Central memory CD4-positive, alpha-beta T cell (primary cell): ENCODE measurements at regions not wholly inside any gene's neighbourhood (a gene's known extent, or its start where the extent isn't known, plus 50 kb on each side); places are given as distances from the start of the nearest gene placed in this dataset.
"Not testable (repeated sequence)": the region's sequence is repeated elsewhere in the genome, so short reads cannot be mapped to it uniquely, and the experiment has no call there.

Experiments used
- DNase-seq: peaks from one replicate; pipeline ENCODE4 v3.0.0; 2022

DNA sequence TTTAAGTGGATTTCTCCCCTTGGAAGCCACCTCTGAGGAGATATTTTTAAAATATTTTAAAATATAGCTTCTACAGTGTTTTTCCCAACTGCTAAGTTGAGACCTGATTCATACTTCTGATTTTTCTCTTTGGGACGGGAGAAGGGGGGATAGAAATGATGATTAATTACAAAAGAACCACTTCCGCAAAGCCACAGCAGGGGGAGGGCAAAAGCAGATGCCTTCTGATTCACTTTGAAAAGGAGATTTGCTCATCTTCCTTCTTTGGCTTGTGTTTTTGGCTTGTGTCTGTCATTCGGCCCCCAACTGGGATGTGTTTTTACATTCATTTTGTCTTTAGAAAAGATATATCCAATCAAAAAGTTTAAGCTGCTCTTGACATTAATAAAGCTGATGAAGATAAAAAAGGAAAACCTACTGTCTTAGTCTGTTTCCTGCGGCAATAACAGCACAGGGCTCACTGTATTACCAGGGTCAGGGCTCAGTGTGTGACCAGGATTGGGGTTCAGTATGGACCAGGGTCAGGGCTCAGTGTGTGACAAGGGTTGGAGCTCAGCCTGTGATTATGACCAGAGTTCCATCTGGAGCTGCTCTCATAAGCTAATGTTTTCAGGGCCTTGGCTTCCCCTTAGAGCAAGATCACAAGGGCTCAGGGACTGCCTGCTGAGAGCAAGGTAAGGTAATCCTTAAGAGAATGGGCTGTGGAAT is 223.2 kb downstream of the MTHFS start:
- DNase-seq, result no peak

DNA sequence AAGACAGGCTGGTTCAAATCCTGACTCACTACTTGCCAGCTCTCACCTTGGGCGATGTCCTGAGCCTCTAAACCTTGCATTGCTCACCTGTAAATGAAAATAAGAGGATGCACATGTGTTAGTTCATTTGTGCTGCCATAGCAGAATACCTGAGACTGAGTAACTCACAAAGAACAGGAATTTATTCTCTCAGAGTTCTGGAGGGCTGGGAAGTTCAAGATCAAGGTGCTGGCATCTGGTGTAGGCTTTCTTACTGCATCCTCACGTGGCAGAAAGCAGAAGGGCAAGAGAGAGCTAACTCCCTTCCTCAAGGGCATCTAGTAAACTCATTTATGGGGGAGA is 222.7 kb downstream of the MTHFS start:
- DNase-seq, result no peak

DNA sequence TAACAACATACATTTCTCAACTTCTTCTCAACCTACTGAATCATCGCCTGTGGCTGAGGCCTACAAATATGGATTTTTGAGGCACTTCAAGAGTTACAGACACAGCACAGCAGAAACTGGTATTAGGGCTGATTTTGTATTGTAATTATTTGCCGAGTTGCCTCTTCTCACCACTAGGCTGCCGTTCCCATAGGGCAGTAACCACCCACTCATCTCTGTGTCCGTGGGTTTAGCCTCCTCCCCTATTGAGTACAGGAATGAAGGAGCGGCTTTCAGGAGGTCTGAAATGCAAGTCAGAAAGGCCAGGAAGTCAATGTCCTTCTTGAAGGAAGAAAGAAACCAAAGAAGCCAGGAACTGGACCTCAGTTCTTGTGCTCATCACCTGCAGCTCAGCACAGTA is 220.8 kb downstream of the MTHFS start:
- DNase-seq, result no peak

DNA sequence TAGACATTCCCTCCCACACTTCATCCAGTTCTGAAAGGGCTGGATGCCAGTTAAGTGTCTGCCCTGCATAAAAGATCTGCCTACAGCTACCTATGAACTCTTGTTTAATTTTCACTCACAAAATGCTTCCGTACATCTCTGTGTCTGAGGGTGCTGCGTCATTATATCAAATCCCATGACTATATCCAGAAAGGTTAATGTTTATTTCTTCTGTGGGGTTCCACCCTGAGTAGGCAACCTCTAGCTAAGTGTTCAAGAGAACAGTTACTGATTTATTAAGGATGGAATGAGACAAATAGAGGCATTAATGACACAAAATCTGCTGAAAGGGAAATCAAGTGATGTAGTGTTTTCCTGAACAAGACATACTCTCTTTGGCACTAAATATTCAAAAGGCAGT is 220.2 kb downstream of the MTHFS start:
- no peak for DNase-seq

DNA sequence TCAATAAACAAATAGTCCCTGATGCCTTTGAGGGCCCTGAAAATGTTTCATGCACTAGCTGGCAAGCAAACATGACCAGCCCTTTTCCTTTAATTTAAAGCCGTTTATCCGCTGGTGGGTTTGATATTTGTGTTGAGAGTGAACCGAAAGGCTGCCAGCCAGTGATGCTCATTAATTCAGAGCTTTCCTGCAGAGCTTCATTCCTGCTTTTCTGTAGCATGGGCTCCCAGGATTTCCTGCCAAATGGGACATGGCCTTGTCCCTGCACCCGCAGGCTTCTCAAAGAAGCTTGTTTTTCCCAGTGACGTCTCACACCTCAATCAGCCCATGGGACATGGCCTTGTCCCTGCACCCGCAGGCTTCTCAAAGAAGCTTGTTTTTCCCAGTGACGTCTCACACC is 219.6 kb downstream of the MTHFS start:
- DNase-seq, result no peak

DNA sequence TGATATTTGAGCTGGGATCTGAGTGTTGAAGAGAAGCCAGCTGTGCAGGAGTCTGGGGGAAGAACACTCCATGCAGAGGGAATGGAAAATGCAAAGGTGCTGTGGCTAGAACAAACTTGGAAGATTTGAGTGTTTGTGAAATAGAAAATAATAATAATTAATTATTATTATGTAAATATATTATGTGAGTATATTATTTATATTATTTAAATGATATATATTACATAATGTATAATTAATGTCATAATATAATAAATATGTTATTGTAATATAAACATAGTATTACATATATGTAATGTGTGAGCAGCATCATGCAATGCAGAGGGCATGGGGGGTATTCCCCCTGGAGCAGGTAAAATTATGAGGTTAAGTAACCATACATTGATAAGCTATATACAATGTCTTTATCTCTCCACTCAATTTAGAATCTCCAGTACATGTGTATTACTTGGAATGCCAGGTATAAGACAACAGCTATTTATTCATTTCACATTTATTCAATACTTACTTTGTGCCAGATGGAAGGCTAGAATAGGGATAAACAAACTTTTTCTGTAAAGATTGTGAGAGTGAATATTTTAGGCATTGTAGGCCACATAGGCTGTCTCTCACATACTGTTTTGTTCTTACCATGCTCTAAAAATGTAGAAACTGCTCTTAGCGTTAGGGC is 218.6 kb downstream of the MTHFS start:
- no peak for DNase-seq

DNA sequence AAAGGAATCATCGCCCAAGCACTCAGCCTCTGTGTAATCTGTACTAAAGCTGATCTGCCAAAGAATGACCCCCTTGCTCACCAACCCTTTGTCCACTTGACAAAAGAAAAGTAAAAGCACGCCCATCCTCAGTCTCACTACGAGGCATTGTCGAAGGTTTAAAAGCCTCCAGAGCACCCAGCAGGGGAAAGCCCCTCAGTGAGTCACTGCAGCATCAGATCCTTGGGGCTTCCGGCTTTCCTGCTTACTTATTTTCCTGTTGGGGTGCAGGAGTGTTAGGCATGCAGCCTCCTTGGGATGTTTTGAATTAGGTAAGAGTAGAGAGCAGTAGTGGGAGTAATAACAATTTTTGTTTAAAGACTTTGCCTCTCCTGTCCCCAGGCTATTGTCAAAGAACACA is 216.1 kb downstream of the MTHFS start:
- no peak for DNase-seq

DNA sequence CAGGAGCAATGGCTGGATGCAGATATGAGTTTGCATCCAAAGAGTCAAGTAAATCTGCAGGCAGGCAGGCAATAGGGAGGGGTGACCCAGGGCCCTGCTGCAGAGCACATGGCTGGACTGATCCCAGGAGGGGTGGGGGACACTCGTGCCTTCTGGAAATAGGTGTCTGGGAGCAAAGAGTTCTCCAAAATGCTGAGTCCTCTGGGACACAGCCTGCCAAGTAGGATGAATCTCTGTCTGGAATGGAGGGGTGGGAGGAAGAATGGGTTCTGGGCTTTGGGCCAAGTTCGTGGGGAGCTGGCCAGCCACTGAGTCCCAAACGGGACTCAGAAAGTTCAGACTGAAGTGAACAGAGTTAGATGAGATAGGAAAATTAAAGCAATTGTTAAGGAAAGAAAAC is 214.5 kb downstream of the MTHFS start:
- DNase-seq, result no peak

DNA sequence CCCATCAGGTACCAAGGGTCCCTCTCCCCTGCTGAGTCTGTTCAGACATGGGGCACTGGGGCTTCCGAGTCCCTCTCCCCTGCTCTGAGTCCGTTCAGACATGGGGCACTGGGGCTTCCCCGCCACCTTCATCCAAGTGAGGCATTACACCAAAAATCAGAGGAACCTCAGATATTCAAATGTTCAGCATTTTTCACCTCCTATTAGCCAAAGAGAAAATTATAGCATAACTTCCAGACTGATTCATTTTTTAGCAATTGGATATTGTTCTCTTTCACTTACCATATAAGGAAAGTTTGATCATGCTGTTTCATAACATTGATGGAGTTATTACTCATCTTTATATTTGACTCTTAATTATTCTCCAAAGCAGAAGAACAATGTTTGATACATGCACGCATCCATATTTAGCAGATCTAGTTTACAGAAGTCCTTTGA is 213.9 kb downstream of the MTHFS start:
- no peak for DNase-seq

DNA sequence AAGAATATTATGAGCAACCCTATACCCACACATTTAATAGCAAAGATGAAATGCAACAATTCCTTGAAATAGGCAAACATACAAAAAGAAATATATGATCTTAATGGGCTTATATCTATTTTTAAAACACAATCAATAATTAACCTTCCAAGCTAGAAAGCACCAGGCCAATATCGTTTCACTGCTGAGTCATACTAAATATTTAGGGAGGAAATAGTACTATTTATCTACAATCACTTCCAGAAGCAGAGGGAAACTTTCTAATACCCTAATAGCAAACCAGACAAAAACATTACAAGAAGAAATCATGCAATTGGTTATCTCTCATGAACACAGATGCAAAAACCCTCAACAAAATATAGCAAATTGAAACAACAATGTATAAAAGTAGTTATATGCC is 207.8 kb downstream of the MTHFS start:
- no peak for DNase-seq

DNA sequence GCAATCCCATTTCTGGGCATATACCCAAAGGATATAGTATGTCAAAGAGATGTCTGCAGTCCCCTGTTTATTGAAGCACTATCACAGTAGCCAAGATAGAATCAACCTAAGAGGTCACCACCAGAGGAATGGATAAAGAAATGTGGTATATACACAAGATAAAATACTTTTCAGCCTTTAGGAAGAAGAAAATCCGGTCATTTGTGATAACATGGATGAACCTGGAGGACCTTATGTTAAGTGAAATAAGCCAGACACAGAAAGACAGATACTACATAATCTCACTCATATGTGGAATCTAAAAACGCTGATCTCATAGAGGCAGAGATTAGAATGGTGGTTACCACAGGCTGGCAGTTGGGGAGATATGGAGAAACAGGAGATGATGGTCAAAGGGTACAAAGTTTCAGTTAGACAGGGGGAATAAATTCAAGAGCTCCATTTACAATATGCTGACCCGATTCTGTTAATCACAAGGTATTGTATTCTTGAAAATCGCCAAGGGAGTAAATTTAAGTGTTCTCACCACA is 195.8 kb downstream of the MTHFS start:
- DNase-seq, result no peak

DNA sequence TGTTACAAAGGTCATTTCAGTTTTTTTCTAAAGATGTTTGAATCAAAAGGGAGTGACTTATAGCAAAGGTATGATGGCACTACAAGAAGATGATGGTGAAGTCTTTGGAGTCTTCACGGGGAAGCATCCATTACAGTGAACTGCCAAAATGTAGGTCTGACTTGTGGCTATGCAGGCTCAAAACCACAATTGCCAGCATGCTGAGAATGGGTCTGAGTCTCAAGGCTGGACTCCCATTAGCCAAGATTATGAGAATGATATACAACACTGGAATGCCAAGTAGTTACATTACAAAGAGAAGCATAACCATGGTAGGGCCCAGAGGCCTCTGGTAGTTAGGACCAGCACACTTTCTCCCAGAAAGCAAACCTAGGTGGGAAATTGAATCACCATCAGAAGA is 194.2 kb downstream of the MTHFS start:
- DNase-seq, result no peak

DNA sequence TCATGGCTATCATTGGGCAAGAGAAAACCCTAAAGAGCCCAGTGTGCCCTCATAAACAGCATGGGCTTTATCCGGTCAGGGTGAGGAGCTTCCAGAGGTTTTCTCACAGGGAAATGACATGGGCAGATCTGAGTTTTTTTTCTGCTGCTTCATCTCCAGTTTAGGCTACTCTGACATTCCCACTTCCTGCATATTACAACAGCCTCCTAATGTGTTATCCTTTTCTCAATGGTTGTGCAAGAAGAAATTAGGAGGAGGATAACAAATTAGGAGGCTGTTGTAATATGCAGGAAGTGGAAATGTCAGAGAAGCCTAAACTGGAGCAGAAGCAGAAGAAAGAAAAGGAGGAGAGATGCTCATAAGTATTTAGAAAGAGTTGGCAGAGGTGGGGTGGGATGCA is 175.6 kb downstream of the MTHFS start:
- DNase-seq, result no peak

DNA sequence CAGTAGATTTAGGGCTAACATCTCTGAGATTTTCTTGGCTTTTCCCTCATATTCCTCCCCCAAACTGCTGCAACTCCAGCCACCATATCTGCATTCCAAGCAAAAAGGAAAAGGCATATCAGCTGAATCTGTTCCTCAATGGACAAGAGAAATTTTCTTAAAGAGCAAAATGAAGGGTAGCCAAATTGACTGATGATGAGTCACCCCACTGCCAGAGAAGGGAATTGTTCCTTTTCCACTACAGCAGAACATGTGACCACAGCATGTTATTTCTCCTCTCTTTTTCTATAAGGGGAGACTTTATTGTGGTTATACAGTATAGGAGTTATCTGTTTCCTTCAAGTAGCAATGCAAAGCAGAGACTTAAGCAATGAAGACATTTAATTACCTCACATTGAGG is 172.5 kb downstream of the MTHFS start:
- no peak for DNase-seq

DNA sequence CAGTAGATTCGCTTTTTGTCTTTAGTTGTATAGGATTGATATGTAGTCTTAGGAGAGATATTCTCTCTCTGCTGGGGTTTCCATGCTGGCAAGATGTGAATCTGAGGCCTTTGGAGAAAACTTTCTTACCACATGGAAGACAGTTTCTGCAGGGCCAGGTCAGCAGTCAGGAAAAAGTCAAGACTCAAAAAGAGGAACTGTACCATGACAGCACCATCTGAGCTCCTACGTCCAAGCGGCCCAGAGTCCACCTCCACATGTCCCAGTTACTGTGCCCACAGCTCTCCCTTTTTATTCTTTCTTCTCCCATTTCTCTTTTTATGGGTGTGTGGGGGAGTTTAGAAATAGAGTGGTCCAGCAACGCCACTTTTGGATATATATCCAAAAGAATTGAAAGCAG is 172.0 kb downstream of the MTHFS start:
- DNase-seq, result no peak

DNA sequence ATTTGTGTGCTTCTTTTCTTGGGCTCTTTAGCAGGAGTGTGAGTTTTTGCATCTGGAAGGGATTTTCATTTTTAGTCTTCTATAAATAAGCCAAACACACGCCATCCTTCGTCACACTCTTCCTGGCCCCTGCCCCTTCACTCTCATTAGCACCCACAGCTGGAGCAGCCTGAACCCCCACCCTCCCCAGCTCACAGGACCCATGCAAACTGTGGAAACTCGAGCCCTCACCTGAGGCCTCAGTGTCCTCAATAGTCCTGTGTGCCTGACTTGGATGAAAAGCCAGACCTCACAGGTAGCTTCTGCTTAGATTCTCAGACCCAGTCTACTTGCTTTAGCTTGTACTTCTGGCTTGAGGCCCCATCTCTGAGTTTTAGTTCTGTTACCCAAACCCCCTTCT is 167.9 kb downstream of the MTHFS start:
- no peak for DNase-seq

DNA sequence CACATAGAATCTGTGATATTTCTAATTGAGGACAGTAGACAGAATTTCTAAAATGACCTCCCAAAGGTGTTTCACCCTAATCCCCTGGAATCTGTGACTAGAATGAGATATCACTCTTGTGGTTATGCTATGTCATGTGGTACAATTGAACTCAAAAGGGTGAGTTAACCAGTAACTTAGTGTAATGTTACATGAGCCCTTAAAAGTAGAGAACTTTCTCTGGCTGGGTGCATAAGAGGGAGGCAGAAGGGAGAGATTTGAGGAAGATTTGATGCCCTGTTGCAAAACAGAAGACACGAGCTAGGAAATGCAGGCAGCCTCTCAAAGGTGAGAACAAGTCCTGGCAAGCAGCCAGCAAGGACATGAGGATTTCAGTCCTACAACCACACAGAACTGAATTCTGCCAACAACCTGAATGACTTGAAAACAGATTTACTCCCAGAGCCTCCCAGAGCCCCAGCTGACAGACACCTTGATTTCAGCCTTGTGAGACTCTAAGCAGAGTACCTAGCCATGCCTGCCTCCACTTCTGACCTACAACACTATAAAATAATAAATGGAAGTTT is 160.3 kb downstream of the MTHFS start:
- no peak for DNase-seq

DNA sequence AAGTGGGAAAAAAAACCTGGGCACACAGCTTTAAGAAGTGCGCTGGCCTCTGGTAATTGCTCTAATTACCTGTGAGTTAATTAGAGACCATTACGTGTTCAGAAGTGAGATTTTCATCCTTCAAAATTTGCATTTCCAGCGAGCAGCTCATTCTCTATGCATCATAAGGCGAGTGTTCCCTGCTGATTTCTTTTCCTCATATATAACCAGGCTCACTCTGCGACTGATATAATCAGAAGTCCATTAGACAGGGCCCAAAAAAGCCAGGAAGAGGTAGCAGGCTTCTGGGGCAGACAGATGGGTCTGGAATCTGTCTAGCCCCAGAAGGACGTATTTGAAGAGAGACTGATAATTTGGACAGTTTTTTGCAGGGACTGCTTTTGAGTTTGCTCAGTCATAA is 158.7 kb downstream of the MTHFS start:
- no peak for DNase-seq

DNA sequence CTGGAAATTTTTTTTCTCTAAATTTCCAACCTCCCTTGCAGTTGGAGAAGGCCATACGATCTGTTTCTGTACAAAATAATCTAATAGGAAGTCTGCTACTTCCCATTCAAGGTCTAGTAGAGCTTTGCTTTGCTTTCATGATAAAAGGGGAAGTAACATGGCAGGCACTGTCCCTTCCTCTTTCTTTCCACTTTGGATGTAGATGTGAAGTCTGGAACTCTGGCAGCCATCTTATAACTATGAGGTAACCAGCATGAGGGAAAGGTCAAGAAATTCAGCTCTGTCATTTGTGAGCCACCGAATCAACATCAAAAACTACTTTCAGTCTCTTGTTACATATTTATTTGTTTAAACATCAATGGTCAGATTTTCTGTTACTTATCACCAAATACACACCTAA is 156.3 kb downstream of the MTHFS start:
- DNase-seq, result no peak

DNA sequence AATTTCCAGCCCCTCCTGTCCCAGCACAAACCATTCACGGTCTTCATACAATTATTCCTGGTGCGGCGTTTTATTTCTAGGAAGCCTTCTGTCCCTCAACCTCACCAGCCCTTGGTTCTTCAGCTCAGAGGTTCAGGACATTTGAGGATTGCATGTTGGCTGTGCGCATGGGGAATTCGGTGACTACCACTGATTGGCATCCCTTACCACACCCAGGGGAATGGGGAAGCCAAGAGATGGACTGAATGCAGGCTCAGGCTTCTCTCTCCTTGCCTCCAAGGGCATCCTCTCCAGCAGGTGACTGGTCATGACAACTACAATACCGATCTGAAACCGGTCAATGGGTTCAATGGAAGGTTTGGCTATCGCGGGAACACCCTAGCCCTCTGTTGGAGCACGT is 153.8 kb downstream of the MTHFS start:
- no peak for DNase-seq

DNA sequence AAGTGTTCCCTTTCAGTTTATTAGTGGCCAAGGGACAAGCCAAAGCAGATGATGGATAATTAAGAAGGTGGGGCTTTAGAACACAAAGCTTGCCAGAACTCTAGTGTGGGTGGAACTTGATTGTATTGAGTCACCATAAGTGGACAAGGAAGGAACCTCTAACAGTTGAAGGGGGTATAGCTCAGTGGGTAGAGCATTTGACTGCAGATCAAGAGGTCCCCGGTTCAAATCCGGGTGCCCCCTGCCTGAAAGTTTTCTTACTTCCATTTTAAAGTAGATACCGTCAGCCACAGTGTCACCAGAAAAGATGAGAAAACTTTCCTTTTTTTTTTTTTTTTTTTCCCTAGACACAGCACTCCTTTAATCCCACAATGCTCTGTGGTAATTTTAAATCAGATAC is 152.3 kb downstream of the MTHFS start:
- not testable (repeated sequence) for DNase-seq

DNA sequence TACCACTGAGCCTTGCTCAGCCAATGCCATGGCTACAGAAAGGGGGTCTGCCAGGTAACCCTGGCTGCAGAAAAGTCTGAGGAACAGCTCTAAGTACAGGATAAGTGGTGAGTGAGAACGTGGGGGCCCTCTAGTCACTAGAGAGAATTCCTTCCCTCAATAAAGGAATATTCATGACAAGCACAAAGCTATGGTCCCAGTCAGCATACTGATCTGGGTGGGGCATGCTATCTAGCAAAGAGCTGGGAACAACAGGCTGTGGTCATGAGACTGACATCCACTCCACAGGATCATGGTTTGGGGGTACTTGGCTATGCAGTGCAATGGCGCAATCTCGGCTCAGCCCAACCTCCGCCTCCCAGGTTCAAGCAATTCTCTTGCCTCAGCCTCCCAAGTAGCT is 140.4 kb downstream of the MTHFS start:
- no peak for DNase-seq

DNA sequence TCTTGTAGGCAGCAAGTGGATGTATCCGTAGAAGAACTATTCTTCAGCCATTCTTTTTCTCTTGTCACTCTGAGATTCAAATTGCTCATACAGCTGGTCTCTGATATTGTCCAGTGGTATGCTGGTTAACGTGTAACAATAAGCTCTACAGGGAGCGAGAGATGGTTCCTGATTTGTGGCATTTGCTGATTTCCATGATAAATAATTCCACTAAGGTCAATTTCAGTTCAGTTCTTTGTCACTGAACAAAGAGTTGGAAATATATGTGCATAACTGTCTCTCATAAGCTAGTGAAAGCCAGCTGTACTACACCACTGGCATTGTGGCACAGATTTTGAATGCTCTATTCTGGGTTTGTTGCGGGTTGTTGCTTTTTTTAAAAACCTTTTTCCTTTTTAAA is 131.7 kb downstream of the MTHFS start:
- no peak for DNase-seq

DNA sequence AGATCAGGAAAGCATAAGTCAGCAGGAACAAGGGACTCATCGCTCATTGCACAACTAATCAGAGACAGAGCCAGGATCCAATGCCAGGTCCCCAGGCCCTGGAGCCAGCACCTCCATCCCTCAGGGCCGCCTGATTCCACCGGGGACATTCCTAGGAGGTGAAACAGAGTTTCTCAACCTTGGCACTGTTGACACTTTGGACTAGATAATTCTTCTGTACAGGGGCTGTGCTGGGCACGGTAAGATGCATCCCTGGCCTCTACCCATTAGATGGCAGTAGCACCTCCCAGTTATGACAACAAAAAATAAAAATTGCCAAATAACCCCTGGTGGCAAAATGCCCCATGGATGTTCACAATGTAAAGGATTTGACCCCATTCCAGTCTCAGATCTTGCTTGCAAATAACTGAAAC is 127.7 kb downstream of the MTHFS start:
- DNase-seq, result no peak
